PFSK-1 (cell line): ENCODE measurements at regions not wholly inside any gene's neighbourhood (a gene's known extent, or its start where the extent isn't known, plus 50 kb on each side); places are given as distances from the start of the nearest gene placed in this dataset.

ENCODE experiments used
- FOXP2 ChIP-seq: optimal IDR thresholded peaks from 2 replicates; pipeline ENCODE3; 2011; ENCODE audit warnings: borderline replicate concordance, control low read depth, inconsistent platforms; ENCODE audit not compliant: insufficient read depth; ENCODE audit errors: extremely low read length, extremely low read depth
- POLR2AphosphoS5 ChIP-seq: IDR thresholded peaks from 2 replicates; pipeline ENCODE4 v1.6.1; 2012; ENCODE audit warnings: low read depth, mild to moderate bottlenecking, control low read depth, low read length, moderate library complexity
- SIN3A ChIP-seq: IDR thresholded peaks from 2 replicates; pipeline ENCODE4 v1.6.1; 2012; ENCODE audit warnings: mild to moderate bottlenecking, low read length, moderate library complexity, borderline replicate concordance; ENCODE audit not compliant: insufficient read depth
- TAF1 ChIP-seq: IDR thresholded peaks from 2 replicates; pipeline ENCODE4 v1.6.1; 2012; ENCODE audit warnings: low read length, control low read depth, borderline replicate concordance; ENCODE audit not compliant: insufficient read depth
- TF ChIP-seq, protein P1 (sequence below), 2 experiments: IDR thresholded peaks; 2 replicates each; pipeline versions ENCODE4 v1.6.1 to v1.8.0; 2011 to 2012; ENCODE audit warnings: low read depth in 2 of 2, low read length in 2 of 2, control low read depth in 1 of 2, inconsistent platforms in 1 of 2, mild to moderate bottlenecking in 1 of 2, moderate library complexity in 1 of 2; ENCODE audit not compliant: insufficient read depth in 1 of 2

DNA sequence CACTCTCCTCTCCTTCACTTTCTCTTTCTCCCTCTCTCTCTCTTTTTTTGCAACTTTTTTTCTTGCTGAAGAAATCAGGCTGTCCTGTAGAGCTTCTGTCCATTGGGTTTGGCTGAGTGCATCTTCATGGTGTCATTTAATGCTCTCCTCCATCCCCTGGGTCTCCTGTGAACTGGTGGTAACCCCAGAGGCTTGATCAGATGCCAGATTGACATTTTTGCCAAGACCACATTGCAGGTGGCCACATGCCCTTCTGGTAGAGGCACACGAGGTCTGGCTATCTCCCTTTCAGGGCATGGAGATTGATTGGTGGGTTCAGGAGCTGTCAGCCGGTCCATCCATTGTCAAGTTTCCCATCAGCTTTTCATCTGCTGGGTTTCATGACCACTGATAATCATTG lies 188.3 kb upstream of the MYL2 start:
- TF ChIP-seq TAF1: no peak
- TF ChIP-seq, protein P1, sequence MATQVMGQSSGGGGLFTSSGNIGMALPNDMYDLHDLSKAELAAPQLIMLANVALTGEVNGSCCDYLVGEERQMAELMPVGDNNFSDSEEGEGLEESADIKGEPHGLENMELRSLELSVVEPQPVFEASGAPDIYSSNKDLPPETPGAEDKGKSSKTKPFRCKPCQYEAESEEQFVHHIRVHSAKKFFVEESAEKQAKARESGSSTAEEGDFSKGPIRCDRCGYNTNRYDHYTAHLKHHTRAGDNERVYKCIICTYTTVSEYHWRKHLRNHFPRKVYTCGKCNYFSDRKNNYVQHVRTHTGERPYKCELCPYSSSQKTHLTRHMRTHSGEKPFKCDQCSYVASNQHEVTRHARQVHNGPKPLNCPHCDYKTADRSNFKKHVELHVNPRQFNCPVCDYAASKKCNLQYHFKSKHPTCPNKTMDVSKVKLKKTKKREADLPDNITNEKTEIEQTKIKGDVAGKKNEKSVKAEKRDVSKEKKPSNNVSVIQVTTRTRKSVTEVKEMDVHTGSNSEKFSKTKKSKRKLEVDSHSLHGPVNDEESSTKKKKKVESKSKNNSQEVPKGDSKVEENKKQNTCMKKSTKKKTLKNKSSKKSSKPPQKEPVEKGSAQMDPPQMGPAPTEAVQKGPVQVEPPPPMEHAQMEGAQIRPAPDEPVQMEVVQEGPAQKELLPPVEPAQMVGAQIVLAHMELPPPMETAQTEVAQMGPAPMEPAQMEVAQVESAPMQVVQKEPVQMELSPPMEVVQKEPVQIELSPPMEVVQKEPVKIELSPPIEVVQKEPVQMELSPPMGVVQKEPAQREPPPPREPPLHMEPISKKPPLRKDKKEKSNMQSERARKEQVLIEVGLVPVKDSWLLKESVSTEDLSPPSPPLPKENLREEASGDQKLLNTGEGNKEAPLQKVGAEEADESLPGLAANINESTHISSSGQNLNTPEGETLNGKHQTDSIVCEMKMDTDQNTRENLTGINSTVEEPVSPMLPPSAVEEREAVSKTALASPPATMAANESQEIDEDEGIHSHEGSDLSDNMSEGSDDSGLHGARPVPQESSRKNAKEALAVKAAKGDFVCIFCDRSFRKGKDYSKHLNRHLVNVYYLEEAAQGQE (IDR thresholded peaks at IDR 0.05; ENCODE audit: insufficient read depth in 1 of 2, low read depth in 2 of 2, low read length in 2 of 2): no peak
- TF ChIP-seq POLR2AphosphoS5: no peak
- no peak for TF ChIP-seq FOXP2
- TF ChIP-seq SIN3A: no peak

DNA sequence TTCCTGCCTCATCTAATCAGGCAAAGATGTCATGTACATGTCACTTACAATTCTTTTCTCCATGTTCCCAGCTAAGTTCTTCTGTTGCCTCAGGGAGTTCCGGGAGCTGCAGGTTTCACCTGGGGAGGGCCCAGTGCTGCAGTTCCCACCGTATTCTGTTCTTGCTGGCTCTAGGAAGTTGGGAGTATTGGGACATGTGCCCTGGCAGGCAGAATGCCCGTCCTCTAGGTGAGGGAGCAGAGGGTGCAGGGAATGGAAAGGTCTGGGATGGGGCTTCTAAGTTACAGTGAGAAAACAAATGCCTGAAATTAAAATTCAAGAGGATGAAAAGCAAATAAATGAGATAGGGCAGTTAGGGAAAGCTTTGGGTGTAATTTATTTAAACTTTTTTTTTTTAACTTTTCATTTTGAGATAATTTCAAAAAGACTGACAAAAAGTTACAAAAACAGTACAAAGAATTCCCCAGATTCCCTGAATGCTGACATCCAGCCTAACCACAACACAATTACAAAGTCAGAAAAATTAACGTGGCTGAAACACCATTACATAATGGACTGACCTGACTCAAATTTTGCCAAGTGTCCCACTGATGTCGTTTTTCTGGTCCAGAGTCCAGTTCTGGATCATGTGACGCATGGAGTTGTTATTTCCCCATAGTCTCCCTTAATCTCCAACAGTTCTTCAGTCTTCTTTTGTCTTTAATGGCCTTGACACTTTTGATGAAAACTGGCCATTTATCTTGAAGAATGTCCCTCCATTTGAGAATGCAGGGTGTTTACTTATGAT lies 187.2 kb upstream of the MYL2 start:
- TF ChIP-seq SIN3A: no peak
- no peak for TF ChIP-seq POLR2AphosphoS5
- no peak for TF ChIP-seq FOXP2
- TF ChIP-seq, protein P1 (IDR thresholded peaks at IDR 0.05; ENCODE audit: insufficient read depth in 1 of 2, low read depth in 2 of 2, low read length in 2 of 2): no peak
- no peak for TF ChIP-seq TAF1

DNA sequence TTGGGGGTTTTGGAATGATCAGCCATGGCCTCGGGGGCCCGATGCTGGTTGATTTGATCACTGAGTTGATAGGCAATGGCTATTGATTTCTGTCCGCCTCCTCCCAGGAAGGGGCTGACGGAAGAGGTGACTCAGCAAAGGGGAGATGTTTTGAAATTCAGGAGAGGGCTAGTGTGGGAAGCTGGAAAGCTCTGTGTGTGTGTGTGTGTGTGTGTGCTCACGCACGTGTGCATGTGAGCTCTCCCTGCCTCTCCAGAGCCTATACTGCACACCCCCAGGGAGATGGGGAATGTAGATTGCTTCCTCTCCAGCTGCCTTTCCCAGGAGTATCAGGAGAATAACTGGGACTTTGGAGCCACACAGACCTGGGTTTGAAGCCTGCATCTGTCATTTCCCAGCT lies 184.9 kb upstream of the MYL2 start:
- TF ChIP-seq SIN3A (no peak), POLR2AphosphoS5 (no peak)

DNA sequence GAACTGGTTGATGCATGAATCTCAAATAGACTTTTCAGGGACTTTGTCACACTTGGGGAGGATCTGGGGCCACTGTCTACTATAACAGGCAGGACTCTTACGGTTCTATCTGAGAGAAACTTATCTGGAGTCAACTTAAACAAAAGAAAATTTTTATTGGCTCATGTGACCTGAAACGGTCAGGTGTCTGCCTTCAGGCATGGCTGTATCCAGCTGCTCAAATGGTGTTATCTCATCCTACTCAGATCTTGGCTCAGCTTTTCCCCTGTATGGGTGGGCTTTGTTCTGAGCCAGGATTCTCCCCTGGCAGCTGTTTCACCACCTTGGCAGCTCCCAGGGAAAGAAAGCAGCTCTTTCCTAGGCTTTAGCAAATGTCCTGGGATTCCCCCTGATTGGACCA lies 183.2 kb upstream of the MYL2 start:
- TF ChIP-seq SIN3A (no peak), FOXP2 (no peak), POLR2AphosphoS5 (no peak), TAF1 (no peak)
- TF ChIP-seq, protein P1 (IDR thresholded peaks at IDR 0.05; ENCODE audit: insufficient read depth in 1 of 2, low read depth in 2 of 2, low read length in 2 of 2): no peak

DNA sequence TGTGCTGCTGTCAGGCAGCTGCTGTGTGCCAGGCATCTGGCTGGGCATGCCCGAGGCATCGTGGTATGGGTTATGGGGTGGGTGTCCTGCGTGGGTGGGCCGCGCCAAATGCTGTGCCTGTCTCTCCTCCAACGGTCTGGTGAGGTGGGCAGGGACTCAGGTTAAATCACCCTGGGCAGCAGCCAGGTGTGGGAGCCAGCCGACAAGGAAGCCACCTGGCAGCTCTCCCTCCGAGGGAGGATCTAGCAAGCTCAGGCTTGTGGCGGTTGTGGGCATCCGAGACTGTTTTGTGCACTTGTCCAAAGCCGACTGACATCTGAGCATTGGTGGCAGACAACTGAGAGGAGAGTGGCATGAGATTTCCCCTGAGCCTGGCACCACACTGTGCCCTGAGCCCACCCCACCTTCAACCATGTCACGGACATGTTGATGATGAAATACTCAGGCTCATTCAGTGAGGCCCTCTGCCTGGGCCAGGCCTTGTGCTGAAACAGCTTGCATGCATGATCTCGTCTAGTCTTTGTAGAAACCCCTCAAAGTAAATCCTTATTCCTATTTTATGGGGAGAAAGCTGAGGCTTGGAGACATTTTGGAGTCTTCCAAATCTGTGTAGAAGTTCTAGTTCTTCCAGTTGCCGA lies 181.8 kb upstream of the MYL2 start:
- TF ChIP-seq POLR2AphosphoS5 (no peak), SIN3A (no peak)
- TF ChIP-seq, protein P1 (IDR thresholded peaks at IDR 0.05; ENCODE audit: insufficient read depth in 1 of 2, low read depth in 2 of 2, low read length in 2 of 2): no peak
